ENCODE measurements at regions not wholly inside any gene's neighbourhood (a gene's known extent, or its start where the extent isn't known, plus 50 kb on each side); places are given as distances from the start of the nearest gene placed in this dataset.

DNA sequence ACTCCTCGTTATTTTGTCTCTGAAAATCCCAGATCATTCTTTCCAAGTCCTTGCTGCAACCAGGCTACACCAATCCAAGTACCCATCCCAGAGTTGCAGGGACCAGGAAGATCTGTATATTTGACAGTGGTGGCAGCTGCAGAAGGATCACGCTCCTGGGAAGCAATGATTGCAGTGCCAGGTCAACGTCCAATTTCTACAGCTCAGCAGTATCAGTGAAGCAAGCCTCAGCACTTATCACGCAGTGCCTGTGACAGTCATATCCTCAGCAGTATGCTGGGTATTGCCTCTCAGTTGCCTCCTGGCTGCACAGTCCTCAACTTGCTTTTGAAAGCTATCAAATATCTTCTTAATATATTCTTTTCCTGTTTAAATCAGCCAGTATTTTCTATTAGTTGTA lies 66.7 kb downstream of the BARHL2 start:
- no peak for TF ChIP-seq POLR2AphosphoS5 (IDR thresholded peaks at IDR 0.05; ENCODE audit: low read depth, low read length)
- no peak for TF ChIP-seq POLR2A (IDR thresholded peaks at IDR 0.05; ENCODE audit: low read depth, low read length)
- TF ChIP-seq PAX5 (IDR thresholded peaks at IDR 0.05; ENCODE audit: insufficient read depth, low read length, severe bottlenecking), result no peak
